ENCODE measurements at regions not wholly inside any gene's neighbourhood (a gene's known extent, or its start where the extent isn't known, plus 50 kb on each side); places are given as distances from the start of the nearest gene placed in this dataset.

DNA sequence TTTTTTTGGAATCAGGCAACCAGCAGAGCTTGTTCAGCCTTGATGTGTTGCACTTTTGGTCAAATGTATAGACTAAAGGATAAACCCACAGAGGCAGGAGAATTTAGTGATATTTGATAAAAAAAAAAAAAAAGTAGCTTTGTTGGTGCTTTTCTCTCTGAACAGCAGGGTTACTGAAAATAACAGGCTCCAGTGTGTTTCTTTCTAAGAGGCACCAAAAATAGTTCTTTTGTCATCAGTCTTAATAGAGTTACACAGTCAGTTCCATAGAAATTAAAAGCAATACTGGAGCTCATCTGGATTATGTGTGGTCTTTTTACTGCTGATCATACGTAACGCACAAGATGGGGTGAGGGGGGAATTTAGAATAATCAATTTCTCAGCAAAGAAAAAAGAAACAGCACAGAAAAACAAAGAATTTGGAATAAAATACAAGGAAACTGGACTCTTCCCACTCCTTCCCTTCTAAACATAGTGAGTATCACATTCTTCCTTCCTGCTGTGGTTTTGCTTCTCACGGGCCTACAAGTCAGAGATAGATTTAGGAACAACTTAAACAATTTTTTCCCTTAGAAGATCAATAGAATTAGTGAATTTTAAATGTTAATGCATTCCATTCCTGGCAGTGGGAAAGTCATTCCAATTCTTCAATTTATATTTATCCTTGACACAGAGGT lies 178.8 kb upstream of the AKR1E2 start:
- DNase-seq (ENCODE audit: extremely low spot score, insufficient read length, low read depth) (no peak), FAIRE-seq (no peak)

DNA sequence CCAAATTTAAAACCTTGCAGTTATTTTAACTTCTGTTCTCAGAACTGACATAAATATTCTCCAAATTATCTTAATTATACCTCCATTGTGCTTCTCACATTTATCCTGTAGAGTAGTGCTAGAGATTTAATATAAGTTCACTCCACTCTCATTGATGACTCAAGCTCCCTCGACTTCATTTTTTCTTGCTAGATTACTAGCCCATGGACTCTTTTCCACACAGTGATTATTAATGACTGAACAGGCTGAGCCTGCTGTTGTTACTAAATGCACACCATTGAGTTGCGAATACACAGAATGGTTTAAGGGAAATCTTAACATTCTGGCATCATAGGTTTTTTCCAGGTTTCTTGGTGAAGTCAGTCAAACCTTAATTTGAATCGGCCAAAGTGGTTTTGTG lies 179.5 kb upstream of the AKR1E2 start:
- DNase-seq (ENCODE audit: extremely low spot score, insufficient read length, low read depth) (no peak), FAIRE-seq (no peak)

DNA sequence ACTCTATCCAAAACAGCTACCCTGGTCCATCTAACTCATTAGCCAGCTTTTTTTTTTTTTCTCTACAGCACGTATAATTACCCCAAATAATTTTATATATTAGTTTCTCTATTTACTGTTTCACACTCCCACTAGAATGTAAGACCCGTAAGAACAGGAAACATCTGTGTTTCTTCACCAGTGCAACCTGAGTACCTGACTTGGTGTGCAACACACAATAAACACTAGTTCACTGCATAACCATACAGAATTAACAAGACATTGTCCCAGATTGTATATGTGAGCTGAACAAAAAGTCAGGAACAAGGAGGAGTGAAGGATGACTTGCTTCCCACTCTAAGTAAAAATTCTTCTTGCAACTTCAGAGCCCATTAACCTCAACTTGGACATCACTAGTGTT lies 180.2 kb upstream of the AKR1E2 start:
- no peak for FAIRE-seq
- no peak for DNase-seq (ENCODE audit: extremely low spot score, insufficient read length, low read depth)

DNA sequence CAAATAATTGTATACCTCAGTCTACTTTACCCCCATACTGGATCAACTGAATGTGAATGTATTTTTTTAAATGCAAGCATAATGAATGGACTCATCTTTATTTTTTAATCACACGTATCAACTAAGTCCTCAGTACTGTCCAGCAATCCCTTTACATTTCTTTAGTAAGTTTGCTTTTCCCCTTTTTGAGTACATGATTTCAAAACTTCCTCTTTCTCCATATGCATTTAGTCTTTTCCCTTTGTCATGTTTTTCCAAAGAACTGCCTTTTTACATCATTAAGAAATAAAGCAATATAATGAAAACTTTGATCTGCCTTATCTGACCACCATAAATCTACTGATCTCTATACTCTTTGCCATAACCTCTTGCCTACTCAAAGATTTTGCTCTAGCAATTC lies 182.5 kb upstream of the AKR1E2 start:
- no peak for DNase-seq (ENCODE audit: extremely low spot score, insufficient read length, low read depth)
- no peak for FAIRE-seq

DNA sequence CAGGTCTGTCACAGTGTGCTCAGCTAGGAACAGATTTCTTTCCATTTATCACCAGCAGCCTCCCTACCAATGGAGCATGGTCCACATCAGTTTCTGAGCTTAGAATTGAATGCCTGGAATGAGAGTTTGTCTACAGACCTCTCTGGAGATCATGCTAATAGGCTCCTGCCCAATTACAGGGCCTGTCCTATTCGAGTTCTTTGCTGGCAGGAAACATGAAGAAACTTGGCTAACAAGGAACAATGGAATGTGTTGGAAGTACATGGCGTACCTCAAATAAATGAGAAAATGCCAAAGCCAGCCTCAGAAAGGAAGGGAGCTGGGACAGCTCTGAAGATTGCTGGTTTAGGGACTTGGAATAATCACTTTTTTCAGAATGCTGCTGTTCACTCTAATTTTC lies 186.0 kb upstream of the AKR1E2 start:
- no peak for FAIRE-seq
- DNase-seq (ENCODE audit: extremely low spot score, insufficient read length, low read depth), result no peak

DNA sequence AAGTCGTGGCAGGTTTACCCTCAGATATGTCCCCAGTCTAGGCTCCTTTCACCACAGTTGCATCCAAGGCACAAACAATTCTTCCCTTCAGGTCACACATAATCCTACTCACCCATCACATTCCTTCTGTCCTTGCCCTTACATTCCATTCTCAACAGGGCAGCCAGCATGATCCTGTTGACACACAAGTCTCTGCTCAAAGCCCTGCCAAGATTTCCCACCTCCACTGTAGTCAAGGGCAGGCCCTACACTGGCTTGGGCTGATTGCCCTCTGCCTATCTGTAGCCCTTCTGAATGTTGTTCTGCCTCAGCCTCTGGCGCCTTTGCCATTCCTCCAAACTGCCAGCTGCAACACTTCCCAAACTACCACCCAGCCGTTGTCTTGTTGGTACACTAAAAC lies 187.9 kb upstream of the AKR1E2 start:
- FAIRE-seq, result no peak
- no peak for DNase-seq (ENCODE audit: extremely low spot score, insufficient read length, low read depth)

DNA sequence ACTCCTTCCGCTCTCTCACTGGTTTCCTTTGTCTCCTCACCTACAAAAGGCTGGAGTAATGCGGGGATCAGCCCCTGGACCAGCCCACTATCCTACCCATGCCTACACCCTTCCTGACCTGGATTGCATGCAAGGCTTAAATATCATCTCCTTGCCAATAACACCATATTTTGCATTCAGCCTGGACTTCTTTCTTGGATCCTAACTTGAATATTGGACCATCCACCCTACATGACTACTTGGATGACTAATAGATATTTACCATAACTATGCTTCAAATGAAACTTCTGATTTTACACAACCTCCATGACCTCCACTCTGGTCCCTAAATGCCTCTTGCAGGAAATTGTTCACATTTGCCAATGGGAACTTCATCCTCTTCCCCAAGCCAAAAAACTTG lies 188.3 kb upstream of the AKR1E2 start:
- FAIRE-seq, result no peak
- no peak for DNase-seq (ENCODE audit: extremely low spot score, insufficient read length, low read depth)

DNA sequence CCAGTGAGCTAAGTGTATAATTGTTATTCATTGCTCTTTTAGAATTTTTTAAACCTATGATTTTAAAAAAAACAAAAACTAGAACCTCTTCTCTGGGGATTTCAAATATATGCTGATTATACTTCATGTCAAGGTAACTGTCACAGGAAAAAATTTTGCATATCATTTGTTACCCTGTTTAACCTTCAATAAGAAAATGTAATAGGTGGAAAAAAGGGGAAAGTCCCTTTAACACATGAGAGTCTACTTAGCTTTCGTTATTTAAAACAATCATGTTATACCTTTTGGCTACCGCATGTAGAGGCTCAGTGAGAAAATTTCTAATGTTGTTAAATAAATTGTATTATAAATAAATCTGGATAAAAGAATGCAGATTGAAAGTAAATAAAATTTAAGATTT lies 190.1 kb upstream of the AKR1E2 start:
- FAIRE-seq (no peak), DNase-seq (ENCODE audit: extremely low spot score, insufficient read length, low read depth) (no peak)

DNA sequence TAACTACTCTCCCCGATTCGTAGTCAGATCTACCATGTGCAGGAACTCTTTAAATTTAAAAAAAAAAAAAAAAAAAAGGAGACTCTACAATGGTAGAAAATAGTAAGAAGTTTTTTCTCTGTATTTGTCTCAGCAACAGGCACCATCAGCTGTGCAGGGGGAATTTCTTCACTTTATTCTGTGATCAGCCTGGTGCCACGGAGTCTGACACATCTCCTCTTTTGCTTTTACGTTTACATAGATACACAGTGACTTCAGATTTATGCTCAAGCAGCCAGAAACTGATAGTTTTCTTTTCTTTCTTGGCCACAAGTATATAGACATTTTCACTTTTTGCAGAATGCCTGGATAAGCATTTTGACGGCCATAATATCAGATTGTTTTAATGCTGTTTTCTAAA lies 190.6 kb upstream of the AKR1E2 start:
- FAIRE-seq (no peak), DNase-seq (ENCODE audit: extremely low spot score, insufficient read length, low read depth) (no peak)

DNA sequence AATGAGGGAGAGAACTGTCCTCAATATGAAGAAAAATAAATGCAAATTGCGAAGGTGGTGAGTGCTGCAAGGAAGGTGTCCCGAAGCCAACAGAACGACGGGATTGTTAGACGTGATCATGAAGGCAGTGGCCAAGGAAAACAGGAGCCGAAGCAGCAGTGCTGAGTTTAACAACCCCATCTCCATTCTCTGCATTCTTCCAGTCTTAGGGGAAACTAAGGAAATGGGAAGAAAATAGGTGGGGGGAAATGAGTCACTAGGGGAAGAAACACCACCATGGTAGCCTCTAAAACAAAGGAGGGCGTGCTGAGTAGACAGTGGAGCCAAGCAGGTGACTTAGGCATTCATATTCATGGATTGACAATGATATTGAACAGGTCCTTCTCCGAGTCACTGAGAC lies 192.2 kb upstream of the AKR1E2 start:
- no peak for DNase-seq (ENCODE audit: extremely low spot score, insufficient read length, low read depth)

DNA sequence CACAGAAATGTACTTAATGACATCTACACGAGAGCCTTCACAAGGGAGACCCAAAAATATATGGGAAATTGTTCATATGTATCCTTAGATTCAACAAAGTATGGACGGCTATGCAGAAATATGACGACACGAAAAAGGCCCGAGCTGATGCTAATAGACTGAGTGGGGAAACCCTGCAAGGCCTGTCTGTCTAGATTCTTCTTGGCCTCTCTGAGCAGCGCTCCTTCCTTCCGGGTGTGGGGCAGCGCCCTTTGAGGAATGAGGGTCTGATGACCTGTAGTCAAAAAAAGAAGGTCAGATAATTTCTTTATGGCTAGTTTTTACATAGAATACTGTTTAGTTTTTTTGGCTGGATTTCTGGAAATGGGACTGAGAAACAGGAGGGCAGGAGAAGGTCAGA lies 192.8 kb upstream of the AKR1E2 start:
- FAIRE-seq (no peak), DNase-seq (ENCODE audit: extremely low spot score, insufficient read length, low read depth) (no peak)

More for the DNA sequence above, 192.2 kb upstream of the AKR1E2 start:
- FAIRE-seq, result no peak

DNA sequence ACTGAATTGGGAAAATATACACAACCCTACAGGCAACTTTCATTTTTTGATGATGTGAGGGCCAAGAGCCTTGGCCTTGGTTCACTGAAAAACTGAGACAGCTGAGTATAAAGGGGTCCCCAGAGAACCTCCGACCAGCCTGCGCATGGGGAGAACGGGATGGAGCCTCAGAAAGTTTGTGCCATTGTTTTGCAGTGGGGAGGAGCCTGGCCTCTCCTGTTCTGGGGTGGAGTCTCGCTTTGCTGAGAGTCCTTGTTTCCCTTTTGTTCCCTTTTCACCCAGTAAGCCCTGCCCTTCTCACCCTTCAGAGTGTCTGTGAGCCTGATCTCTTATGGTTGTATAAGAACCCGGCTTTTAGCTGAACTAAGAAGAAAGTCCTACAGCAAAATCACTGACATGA lies 193.2 kb upstream of the AKR1E2 start:
- FAIRE-seq (no peak), DNase-seq (ENCODE audit: extremely low spot score, insufficient read length, low read depth) (no peak)

DNA sequence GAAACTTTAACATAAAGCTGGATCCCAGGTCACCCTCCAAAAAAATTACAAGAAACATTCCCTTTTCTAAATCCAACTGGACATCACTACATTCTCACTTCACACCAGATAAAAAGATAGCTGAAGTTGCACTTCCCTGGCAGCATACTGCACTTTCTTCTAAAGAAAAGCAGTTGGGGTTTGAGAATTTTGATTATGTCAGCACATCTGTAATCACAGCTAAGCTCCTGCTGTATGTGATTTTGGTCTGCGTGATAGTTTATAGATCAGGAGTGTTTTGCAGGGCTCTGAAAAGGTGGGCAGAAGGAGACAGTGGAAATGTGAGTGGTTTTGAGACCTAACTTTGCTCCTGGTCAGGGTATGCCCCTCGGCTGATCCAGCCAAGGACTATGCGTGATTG lies 199.1 kb upstream of the AKR1E2 start:
- no peak for DNase-seq (ENCODE audit: extremely low spot score, insufficient read length, low read depth)

DNA sequence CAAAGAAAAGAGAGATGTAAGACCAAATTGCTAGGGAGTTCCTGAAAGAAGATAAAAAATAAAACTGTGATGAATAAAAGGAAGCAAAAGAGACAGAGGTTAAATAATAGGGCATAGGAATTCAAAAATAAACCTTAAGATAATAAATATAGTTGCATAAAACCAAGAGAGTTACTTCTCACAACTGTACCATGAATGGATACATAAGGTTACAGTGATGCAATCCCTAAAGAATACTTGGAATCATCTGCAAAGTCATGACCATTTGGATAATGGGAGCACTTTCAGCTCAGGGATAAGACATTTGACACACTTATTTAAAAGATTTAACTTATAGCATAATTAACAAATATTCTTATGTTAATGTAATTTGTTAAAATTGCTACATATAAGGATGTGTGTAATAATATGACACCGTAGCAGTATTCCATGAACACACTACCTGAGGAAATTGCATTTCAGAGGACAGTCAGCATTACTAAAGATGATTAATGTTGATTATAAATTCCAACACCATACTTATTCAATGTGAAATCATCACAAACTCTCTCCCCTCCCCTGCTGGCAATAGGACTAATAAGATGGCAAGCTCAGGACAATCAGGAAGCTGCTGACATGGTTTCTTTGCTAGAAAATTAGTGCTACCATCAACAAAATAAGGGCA lies 202.1 kb upstream of the AKR1E2 start:
- FAIRE-seq (no peak), DNase-seq (ENCODE audit: extremely low spot score, insufficient read length, low read depth) (no peak)

More for the DNA sequence above, 199.1 kb upstream of the AKR1E2 start:
- no peak for FAIRE-seq

DNA sequence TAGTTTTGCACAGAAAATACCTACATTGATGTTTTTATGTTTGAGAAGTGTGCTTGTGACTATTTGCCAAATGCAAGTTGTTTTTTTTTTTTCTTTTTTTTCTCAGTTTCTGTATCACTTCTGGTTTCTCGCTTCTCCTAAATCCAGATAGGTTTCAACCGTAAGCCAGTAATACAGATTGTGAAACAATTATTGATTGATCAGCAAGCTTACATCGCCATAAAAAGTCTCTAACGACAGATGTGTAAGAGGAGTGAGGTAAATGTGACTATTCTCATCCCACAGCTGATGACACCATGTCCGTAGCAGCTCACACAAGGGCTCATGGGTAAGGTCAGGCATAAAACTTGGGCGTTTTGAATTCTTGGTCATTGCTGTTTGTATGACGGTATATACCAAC lies 202.8 kb upstream of the AKR1E2 start:
- no peak for DNase-seq (ENCODE audit: extremely low spot score, insufficient read length, low read depth)
- no peak for FAIRE-seq

DNA sequence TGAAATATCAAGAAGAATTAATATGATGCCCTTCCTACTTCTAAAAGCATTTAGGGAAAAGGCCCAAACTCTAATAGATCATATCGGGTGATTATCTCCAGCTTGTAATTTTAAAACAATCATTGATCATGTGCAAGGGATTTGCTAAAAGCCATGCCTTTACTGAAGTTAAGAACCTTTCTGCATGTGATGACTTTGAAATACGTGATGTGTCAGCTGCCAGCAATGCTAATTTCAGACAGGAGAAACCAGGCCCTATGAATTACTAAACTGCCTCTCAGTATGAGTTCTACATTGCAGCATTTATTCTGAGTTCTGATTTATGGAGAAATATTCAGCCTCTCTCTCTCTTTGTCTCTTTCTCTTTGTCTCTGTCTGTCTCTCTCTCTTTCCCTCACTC lies 203.6 kb upstream of the AKR1E2 start:
- FAIRE-seq (no peak), DNase-seq (ENCODE audit: extremely low spot score, insufficient read length, low read depth) (no peak)

DNA sequence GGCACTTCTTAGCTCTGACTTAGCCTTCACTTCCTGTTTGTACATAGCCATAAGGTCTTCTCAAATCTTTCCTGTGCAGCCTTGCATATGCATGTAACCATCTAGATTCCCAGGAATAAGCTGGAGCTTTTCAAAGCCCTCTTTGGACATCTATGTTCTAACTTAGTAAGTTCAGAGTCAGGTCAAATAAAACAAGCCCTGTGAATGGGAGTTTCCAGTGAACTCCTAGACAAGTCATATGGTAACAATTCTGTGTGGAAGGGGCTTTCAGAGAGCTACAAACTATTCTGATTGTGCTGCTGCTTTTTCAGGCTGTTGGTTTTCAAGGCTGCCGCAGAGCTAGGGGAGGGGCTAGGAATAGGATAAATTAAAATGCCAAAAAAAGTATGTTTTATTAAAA lies 208.4 kb upstream of the AKR1E2 start:
- DNase-seq (ENCODE audit: extremely low spot score, insufficient read length, low read depth) (no peak), FAIRE-seq (no peak)

DNA sequence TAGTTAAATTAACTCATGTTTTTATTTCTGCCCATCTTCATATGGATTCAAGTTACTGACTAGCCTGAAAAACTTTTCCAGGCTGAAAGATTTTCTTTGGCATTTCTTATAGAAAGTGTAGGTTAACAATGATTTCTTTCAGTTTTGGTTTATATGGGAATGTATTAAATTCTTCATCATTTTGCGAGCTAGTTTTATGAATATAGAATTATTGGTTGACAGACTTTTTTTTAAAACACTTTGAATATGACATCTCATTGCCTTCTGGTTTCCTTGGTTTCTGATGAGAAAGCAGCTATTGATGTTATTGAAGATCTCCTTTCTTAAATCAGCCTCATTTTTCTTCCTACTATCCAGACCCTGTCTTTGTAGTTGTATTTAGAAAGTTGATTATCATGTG lies 211.0 kb upstream of the AKR1E2 start:
- no peak for FAIRE-seq
- no peak for DNase-seq (ENCODE audit: extremely low spot score, insufficient read length, low read depth)

DNA sequence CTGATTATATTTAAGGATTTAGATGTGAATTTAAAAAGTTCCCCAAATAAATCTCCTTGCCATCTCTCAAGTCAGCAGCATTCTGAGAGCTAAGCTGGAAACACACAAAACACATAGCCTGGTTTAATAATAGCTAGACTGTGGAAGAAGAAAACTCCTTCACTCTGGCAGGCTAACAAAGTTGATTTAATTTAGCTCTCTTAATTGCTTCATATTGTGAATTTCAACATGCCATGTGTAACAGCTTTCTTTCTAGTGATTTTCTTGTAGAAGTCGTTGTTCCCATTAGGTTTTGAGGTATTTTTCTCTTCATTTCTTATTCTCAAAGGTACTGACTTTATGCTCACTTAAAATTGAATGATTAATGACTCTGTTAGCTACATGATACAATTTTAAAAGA lies 216.8 kb upstream of the AKR1E2 start:
- FAIRE-seq (no peak), DNase-seq (ENCODE audit: extremely low spot score, insufficient read length, low read depth) (no peak)

DNA sequence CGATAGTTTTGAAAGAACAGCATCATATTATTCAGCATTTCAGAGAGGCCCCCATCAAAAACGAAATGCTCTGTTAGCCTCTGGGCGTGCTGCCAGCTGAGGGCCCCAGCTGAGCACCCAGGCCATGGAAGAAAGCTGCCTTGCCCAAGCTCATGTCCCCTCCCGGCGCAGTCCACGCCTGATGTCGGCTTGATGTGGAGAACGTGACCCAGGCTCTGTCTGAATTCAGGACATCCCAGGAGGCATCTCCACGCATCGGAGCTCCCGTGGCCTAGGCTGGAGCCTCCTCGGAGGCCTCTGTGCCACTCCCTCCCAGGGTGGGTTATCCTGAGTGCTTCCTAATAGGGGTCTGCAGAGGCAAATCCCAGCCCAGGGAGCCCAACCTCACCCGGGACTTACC lies 218.3 kb upstream of the AKR1E2 start:
- no peak for FAIRE-seq
- no peak for DNase-seq (ENCODE audit: extremely low spot score, insufficient read length, low read depth)

DNA sequence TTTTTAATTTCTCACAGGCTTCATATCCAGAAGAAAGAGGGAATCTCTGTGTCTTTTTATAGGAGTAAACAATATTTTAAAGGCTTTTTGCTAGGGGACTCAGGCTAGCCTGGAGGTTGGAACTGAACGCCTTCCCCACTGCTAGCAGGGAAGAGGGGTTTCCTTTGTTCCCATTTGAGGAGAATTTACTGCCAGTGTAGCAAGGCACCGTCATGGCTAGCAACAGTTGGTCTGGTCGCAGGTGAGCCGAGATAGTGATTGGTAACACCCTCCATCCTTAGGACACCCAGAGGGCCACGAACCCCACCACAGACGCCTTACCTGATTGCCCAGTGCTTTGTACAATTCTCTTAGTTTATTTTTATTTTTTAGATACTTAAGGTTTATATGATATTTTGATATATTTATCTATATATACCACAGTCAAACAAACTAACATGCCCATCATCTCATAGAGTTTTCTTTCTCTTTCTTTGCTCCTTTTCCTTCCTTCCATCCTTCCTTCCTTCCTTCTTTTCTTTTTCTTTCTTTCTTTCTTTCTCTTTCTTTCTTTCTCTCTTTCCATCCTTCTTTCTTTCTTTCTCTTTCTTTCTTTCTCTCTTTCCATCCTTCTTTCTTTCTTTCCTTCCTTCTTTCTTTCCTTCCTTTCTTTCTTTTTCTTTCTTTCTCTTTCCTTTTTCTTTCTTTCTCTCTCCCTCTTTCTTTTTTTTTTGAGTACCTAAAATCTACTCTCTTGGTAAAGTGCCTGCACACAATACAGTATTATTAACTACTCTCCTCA lies 219.0 kb upstream of the AKR1E2 start:
- FAIRE-seq (no peak), DNase-seq (ENCODE audit: extremely low spot score, insufficient read length, low read depth) (no peak)

All from GM18507 (cell line).